ENCODE measurements at regions not wholly inside any gene's neighbourhood (a gene's known extent, or its start where the extent isn't known, plus 50 kb on each side); places are given as distances from the start of the nearest gene placed in this dataset.

- H3K36me3 Mint-ChIP-seq (ENCODE audit: low read depth, unreplicated experiment): no peaks in the 10 kb centered on the region
- no peaks in the 10 kb centered on the region for H3K4me1 Mint-ChIP-seq (ENCODE audit: unreplicated experiment)
- no peak overlapping the region for H3K27ac Mint-ChIP-seq (ENCODE audit: unreplicated experiment)
- no peak for TF ChIP-seq CTCF (IDR thresholded peaks at IDR 0.05; ENCODE audit: unreplicated experiment)
- no peaks in the 10 kb centered on the region for H3K27me3 Mint-ChIP-seq (ENCODE audit: unreplicated experiment)
- no peak for DNase-seq (ENCODE audit: low spot score)
- no peaks in the 10 kb centered on the region for H3K9me3 Mint-ChIP-seq (ENCODE audit: unreplicated experiment)
- no peak overlapping the region for H3K4me3 Mint-ChIP-seq (ENCODE audit: unreplicated experiment)
Observed at GRCh38 chr3:161599697-161600096, 103.1 kb downstream of the OTOL1 start.

- TF ChIP-seq CTCF (IDR thresholded peaks at IDR 0.05; ENCODE audit: unreplicated experiment): no peak
- H3K36me3 Mint-ChIP-seq (ENCODE audit: low read depth, unreplicated experiment): no peaks in the 10 kb centered on the region
- H3K4me1 Mint-ChIP-seq (ENCODE audit: unreplicated experiment): no peaks in the 10 kb centered on the region
- DNase-seq (ENCODE audit: low spot score): no peak
- H3K27ac Mint-ChIP-seq (ENCODE audit: unreplicated experiment): no peak overlapping the region
- no peak overlapping the region for H3K4me3 Mint-ChIP-seq (ENCODE audit: unreplicated experiment)
- H3K9me3 Mint-ChIP-seq (ENCODE audit: unreplicated experiment): no peaks in the 10 kb centered on the region
- no peaks in the 10 kb centered on the region for H3K27me3 Mint-ChIP-seq (ENCODE audit: unreplicated experiment)
Observed at GRCh38 chr3:161600173-161600572, 103.6 kb downstream of the OTOL1 start.

- Mint-ChIP-seq H3K27ac (ENCODE audit: unreplicated experiment) (no peak overlapping the region), H3K27me3 (ENCODE audit: unreplicated experiment) (no peaks in the 10 kb centered on the region), H3K9me3 (ENCODE audit: unreplicated experiment) (no peaks in the 10 kb centered on the region), H3K4me3 (ENCODE audit: unreplicated experiment) (no peak overlapping the region), H3K36me3 (ENCODE audit: low read depth, unreplicated experiment) (no peaks in the 10 kb centered on the region), H3K4me1 (ENCODE audit: unreplicated experiment) (no peaks in the 10 kb centered on the region)
- no peak for DNase-seq (ENCODE audit: low spot score)
- TF ChIP-seq CTCF (IDR thresholded peaks at IDR 0.05; ENCODE audit: unreplicated experiment): no peak
Observed at GRCh38 chr3:161602475-161602874, 105.9 kb downstream of the OTOL1 start.

- H3K36me3 Mint-ChIP-seq (ENCODE audit: low read depth, unreplicated experiment): no peaks in the 10 kb centered on the region
- H3K9me3 Mint-ChIP-seq (ENCODE audit: unreplicated experiment): no peaks in the 10 kb centered on the region
- no peaks in the 10 kb centered on the region for H3K27me3 Mint-ChIP-seq (ENCODE audit: unreplicated experiment)
- no peak overlapping the region for H3K27ac Mint-ChIP-seq (ENCODE audit: unreplicated experiment)
- TF ChIP-seq CTCF (IDR thresholded peaks at IDR 0.05; ENCODE audit: unreplicated experiment): no peak
- H3K4me1 Mint-ChIP-seq (ENCODE audit: unreplicated experiment): no peaks in the 10 kb centered on the region
- no peak overlapping the region for H3K4me3 Mint-ChIP-seq (ENCODE audit: unreplicated experiment)
- DNase-seq (ENCODE audit: low spot score): no peak
Observed at GRCh38 chr3:161602918-161603317, 106.3 kb downstream of the OTOL1 start.

GRCh38 chr3:161607056-161607455, 110.4 kb downstream of the OTOL1 start:
- no peak for DNase-seq (ENCODE audit: low spot score)
- Mint-ChIP-seq H3K4me3 (ENCODE audit: unreplicated experiment) (no peak overlapping the region), H3K36me3 (ENCODE audit: low read depth, unreplicated experiment) (no peaks in the 10 kb centered on the region), H3K4me1 (ENCODE audit: unreplicated experiment) (no peaks in the 10 kb centered on the region), H3K27ac (ENCODE audit: unreplicated experiment) (no peak overlapping the region), H3K9me3 (ENCODE audit: unreplicated experiment) (peaks cover 7% of the 10 kb centered on the region), H3K27me3 (ENCODE audit: unreplicated experiment) (no peaks in the 10 kb centered on the region)
- TF ChIP-seq CTCF (IDR thresholded peaks at IDR 0.05; ENCODE audit: unreplicated experiment): no peak
